Activated naive CD8-positive, alpha-beta T cell treated with anti-CD3 and anti-CD28 coated beads, Interleukin-2, amount 50 U/mL, for 24 hours (primary cell): ENCODE measurements at regions not wholly inside any gene's neighbourhood (a gene's known extent, or its start where the extent isn't known, plus 50 kb on each side); places are given as distances from the start of the nearest gene placed in this dataset.
A peak's percentile ranks its signal among the peaks of the same experiment; 100 is the strongest.

Experiments used
- ATAC-seq: fragments of 150-1000 bp; cut with Tn5 transposase; one replicate; pipeline ENCODE4 v1.10.0; 2021
- DNase-seq: peaks from one replicate; pipeline ENCODE4 v3.0.0; 2021
- H3K27ac Mint-ChIP-seq: one replicate; pipeline ENCODE4 v1.8.0; 2021; ENCODE audit warnings: mild to moderate bottlenecking, mixed read lengths
- H3K27me3 Mint-ChIP-seq: one replicate; pipeline ENCODE4 v1.8.0; 2021; ENCODE audit warnings: mixed read lengths
- H3K36me3 Mint-ChIP-seq: one replicate; pipeline ENCODE4 v1.8.0; 2021; ENCODE audit warnings: low read depth, mixed read lengths
- H3K4me1 Mint-ChIP-seq: one replicate; pipeline ENCODE4 v1.8.0; 2021; ENCODE audit warnings: mixed read lengths
- H3K4me3 Mint-ChIP-seq: one replicate; pipeline ENCODE4 v1.8.0; 2021; ENCODE audit warnings: mild to moderate bottlenecking, moderate library complexity, mixed read lengths
- H3K9me3 Mint-ChIP-seq: one replicate; pipeline ENCODE4 v1.8.0; 2021; ENCODE audit warnings: mixed read lengths

GRCh38 chr2:240248721-240249422 is 108.4 kb upstream of the OTOS start:
- Mint-ChIP-seq H3K27ac (no peak overlapping the region), H3K27me3 (peaks cover 17% of the 10 kb centered on the region)
- no peak for ATAC-seq

GRCh38 chr2:240249423-240250149 is 109.1 kb upstream of the OTOS start:
- DNase-seq (no peak), ATAC-seq (no peak)
- H3K36me3 Mint-ChIP-seq, result no peaks in the 10 kb centered on the region
- no peaks in the 10 kb centered on the region for H3K9me3 Mint-ChIP-seq
- H3K4me3 Mint-ChIP-seq, result no peak overlapping the region
- H3K27me3 Mint-ChIP-seq, result peaks cover 10% of the 10 kb centered on the region
- no peaks in the 10 kb centered on the region for H3K4me1 Mint-ChIP-seq
- no peak overlapping the region for H3K27ac Mint-ChIP-seq

More at GRCh38 chr2:240248721-240249422, 108.4 kb upstream of the OTOS start:
- Mint-ChIP-seq H3K4me1 (no peaks in the 10 kb centered on the region), H3K9me3 (no peaks in the 10 kb centered on the region), H3K4me3 (no peak overlapping the region), H3K36me3 (no peaks in the 10 kb centered on the region)
- DNase-seq, result no peak

- DNase-seq (no peak), ATAC-seq (no peak)
- H3K9me3 Mint-ChIP-seq, result no peaks in the 10 kb centered on the region
- no peak overlapping the region for H3K4me3 Mint-ChIP-seq
- no peak overlapping the region for H3K27ac Mint-ChIP-seq
- peaks cover 9% of the 10 kb centered on the region for H3K27me3 Mint-ChIP-seq
- H3K36me3 Mint-ChIP-seq, result no peaks in the 10 kb centered on the region
- no peaks in the 10 kb centered on the region for H3K4me1 Mint-ChIP-seq
Measured at GRCh38 chr2:240250150-240250984, 109.9 kb upstream of the OTOS start.

- DNase-seq, result no peak
- Mint-ChIP-seq H3K36me3 (no peaks in the 10 kb centered on the region), H3K9me3 (no peaks in the 10 kb centered on the region), H3K27ac (no peak overlapping the region), H3K4me3 (no peak overlapping the region), H3K27me3 (peaks cover 5% of the 10 kb centered on the region), H3K4me1 (no peaks in the 10 kb centered on the region)
- peak; percentile 29 for ATAC-seq
Measured at GRCh38 chr2:240250985-240251847, 110.8 kb upstream of the OTOS start.

- Mint-ChIP-seq H3K4me3 (no peak overlapping the region), H3K9me3 (no peaks in the 10 kb centered on the region), H3K27ac (no peak overlapping the region), H3K27me3 (peaks cover 2% of the 10 kb centered on the region), H3K4me1 (no peaks in the 10 kb centered on the region), H3K36me3 (no peaks in the 10 kb centered on the region)
- DNase-seq (no peak), ATAC-seq (no peak)
Measured at GRCh38 chr2:240251848-240252190, 111.4 kb upstream of the OTOS start.

- Mint-ChIP-seq H3K27me3 (peaks cover 2% of the 10 kb centered on the region), H3K9me3 (no peaks in the 10 kb centered on the region), H3K27ac (no peak overlapping the region), H3K4me1 (no peaks in the 10 kb centered on the region), H3K4me3 (no peak overlapping the region), H3K36me3 (no peaks in the 10 kb centered on the region)
- ATAC-seq (no peak), DNase-seq (no peak)
Measured at GRCh38 chr2:240252191-240252871, 111.9 kb upstream of the OTOS start.

- H3K27me3 Mint-ChIP-seq, result peaks cover 2% of the 10 kb centered on the region
Measured at GRCh38 chr2:240252872-240253511, 112.5 kb upstream of the OTOS start.

GRCh38 chr2:240253583-240254145 is 113.2 kb upstream of the OTOS start:
- H3K9me3 Mint-ChIP-seq, result no peaks in the 10 kb centered on the region
- ATAC-seq (no peak), DNase-seq (no peak)
- no peaks in the 10 kb centered on the region for H3K36me3 Mint-ChIP-seq
- H3K27me3 Mint-ChIP-seq, result peaks cover 2% of the 10 kb centered on the region
- H3K27ac Mint-ChIP-seq, result no peak overlapping the region
- H3K4me3 Mint-ChIP-seq, result no peak overlapping the region
- no peaks in the 10 kb centered on the region for H3K4me1 Mint-ChIP-seq

More at GRCh38 chr2:240252872-240253511, 112.5 kb upstream of the OTOS start:
- H3K27ac Mint-ChIP-seq, result no peak overlapping the region
- H3K4me1 Mint-ChIP-seq, result no peaks in the 10 kb centered on the region
- H3K4me3 Mint-ChIP-seq, result no peak overlapping the region
- H3K9me3 Mint-ChIP-seq, result no peaks in the 10 kb centered on the region
- no peak for DNase-seq
- ATAC-seq, result no peak
- H3K36me3 Mint-ChIP-seq, result no peaks in the 10 kb centered on the region

- no peak for DNase-seq
- Mint-ChIP-seq H3K36me3 (no peaks in the 10 kb centered on the region), H3K27ac (no peak overlapping the region), H3K27me3 (peaks cover 2% of the 10 kb centered on the region), H3K4me3 (no peak overlapping the region), H3K9me3 (no peaks in the 10 kb centered on the region), H3K4me1 (no peaks in the 10 kb centered on the region)
- no peak for ATAC-seq
Measured at GRCh38 chr2:240254337-240255164, 114.1 kb upstream of the OTOS start.

- DNase-seq, result no peak
- Mint-ChIP-seq H3K27ac (no peak overlapping the region), H3K9me3 (no peaks in the 10 kb centered on the region), H3K27me3 (peaks cover 2% of the 10 kb centered on the region), H3K4me3 (no peak overlapping the region), H3K36me3 (no peaks in the 10 kb centered on the region), H3K4me1 (no peaks in the 10 kb centered on the region)
- ATAC-seq, result no peak
Measured at GRCh38 chr2:240255165-240255491, 114.7 kb upstream of the OTOS start.

- H3K27ac Mint-ChIP-seq, result no peak overlapping the region
- no peaks in the 10 kb centered on the region for H3K36me3 Mint-ChIP-seq
- H3K4me1 Mint-ChIP-seq, result no peaks in the 10 kb centered on the region
- peaks cover 2% of the 10 kb centered on the region for H3K27me3 Mint-ChIP-seq
- no peaks in the 10 kb centered on the region for H3K9me3 Mint-ChIP-seq
- ATAC-seq (no peak), DNase-seq (no peak)
- H3K4me3 Mint-ChIP-seq, result no peak overlapping the region
Measured at GRCh38 chr2:240255811-240256703, 115.6 kb upstream of the OTOS start.
